IMR-90 (cell line): ENCODE measurements at regions not wholly inside any gene's neighbourhood (a gene's known extent, or its start where the extent isn't known, plus 50 kb on each side); places are given as distances from the start of the nearest gene placed in this dataset.

Experiments used
- ATAC-seq: fragments of 200-7000 bp; cut with Tn5 transposase; 2 replicates; pipeline ENCODE4 v1.9.1; 2020; ENCODE audit warnings: low read depth, mild to moderate bottlenecking, moderate library complexity
- BruUV-seq: library from RNA; stranded (reverse); fragments of 400-500 nt; replicated peaks from 2 replicates; lab custom pipeline; 2021; lab: Mats Ljungman, UMichigan
- CTCF ChIA-PET: fragments of 300-600 bp; formaldehyde crosslinking; extraction: SDS; loops from one replicate; lab custom pipeline; 2021; ENCODE audit warnings: antibody characterized with exemption; lab: Yijun Ruan, JAX
- POLR2A ChIA-PET: fragments of 300-600 bp; sonication (Branson Sonifier 250); formaldehyde crosslinking; loops from one replicate; lab custom pipeline; 2022; ENCODE audit warnings: antibody characterized with exemption; ENCODE audit not compliant: unreplicated experiment; lab: Charles Lee
- DNase-seq: peaks from one replicate; pipeline ENCODE4 v3.0.0; 2013
- H2AFZ ChIP-seq: replicated peaks from 2 replicates; pipeline ENCODE3; 2013; ENCODE audit warnings: low read length, mild to moderate bottlenecking; ENCODE audit not compliant: poor library complexity
- H2AK5ac ChIP-seq: 2 replicates; pipeline ENCODE4 v1.6.1; 2013; ENCODE audit warnings: low read depth, low read length, inconsistent platforms
- H2AK9ac ChIP-seq: replicated peaks from 2 replicates; pipeline ENCODE3; 2013; ENCODE audit warnings: mild to moderate bottlenecking, low read depth, low read length, moderate library complexity; ENCODE audit not compliant: poor library complexity
- H2BK120ac ChIP-seq: 2 replicates; pipeline ENCODE4 v1.6.1; 2013; ENCODE audit warnings: low read depth, low read length, inconsistent platforms
- H2BK15ac ChIP-seq: 3 replicates; pipeline ENCODE4 v1.6.1; 2013; ENCODE audit warnings: low read depth, low read length, inconsistent platforms
- H2BK20ac ChIP-seq: 2 replicates; pipeline ENCODE4 v1.6.1; 2013; ENCODE audit warnings: low read depth, mild to moderate bottlenecking, inconsistent platforms, low read length, moderate library complexity
- H2BK5ac ChIP-seq: 2 replicates; pipeline ENCODE4 v1.6.1; 2013; ENCODE audit warnings: mild to moderate bottlenecking, low read depth, low read length, inconsistent platforms; ENCODE audit not compliant: poor library complexity, severe bottlenecking
- H3K14ac ChIP-seq: replicated peaks from 2 replicates; pipeline ENCODE4 v1.6.1; 2013; ENCODE audit warnings: low read depth, low read length, inconsistent platforms
- H3K18ac ChIP-seq: 2 replicates; pipeline ENCODE4 v1.6.1; 2013; ENCODE audit warnings: low read depth, low read length, control low read depth
- H3K23ac ChIP-seq: 2 replicates; pipeline ENCODE4 v1.6.1; 2013; ENCODE audit warnings: low read depth, low read length, inconsistent platforms
- H3K27ac ChIP-seq: 2 replicates; pipeline ENCODE4 v1.5.1; 2013; ENCODE audit warnings: mild to moderate bottlenecking, control low read depth, low read length; ENCODE audit not compliant: insufficient read depth
- H3K27me3 ChIP-seq: 2 replicates; pipeline ENCODE4 v1.6.1; 2013; ENCODE audit warnings: low read length; ENCODE audit not compliant: control insufficient read depth, insufficient read depth
- H3K36me3 ChIP-seq: 2 replicates; pipeline ENCODE4 v1.6.1; 2013; ENCODE audit warnings: low read length, mixed read lengths; ENCODE audit not compliant: control insufficient read depth, insufficient read depth
- H3K4ac ChIP-seq: 2 replicates; pipeline ENCODE4 v1.6.1; 2013; ENCODE audit warnings: low read depth, low read length, inconsistent platforms
- H3K4me1 ChIP-seq: 2 replicates; pipeline ENCODE4 v1.6.1; 2013; ENCODE audit warnings: low read length, mixed read lengths; ENCODE audit not compliant: control insufficient read depth, insufficient read depth
- H3K4me2 ChIP-seq: 2 replicates; pipeline ENCODE4 v1.6.1; 2013; ENCODE audit warnings: low read depth, mild to moderate bottlenecking, control low read depth, low read length, moderate library complexity
- H3K4me3 ChIP-seq: 2 replicates; pipeline ENCODE4 v1.5.1; 2013; ENCODE audit warnings: low read depth, mild to moderate bottlenecking, control low read depth, low read length, moderate library complexity; ENCODE audit not compliant: insufficient read depth
- H3K56ac ChIP-seq: 2 replicates; pipeline ENCODE4 v1.6.1; 2013; ENCODE audit warnings: low read length, inconsistent platforms; ENCODE audit not compliant: insufficient read depth; ENCODE audit errors: extremely low read depth
- H3K79me1 ChIP-seq, 2 experiments: 2 replicates each; pipeline ENCODE4 v1.6.1; 2013; ENCODE audit warnings: low read length in 2 of 2, inconsistent platforms in 1 of 2, low read depth in 1 of 2
- H3K9ac ChIP-seq: 2 replicates; pipeline ENCODE4 v1.6.1; 2013; ENCODE audit warnings: low read depth, low read length, control low read depth
- H3K9me1 ChIP-seq: 2 replicates; pipeline ENCODE4 v1.6.1; 2013; ENCODE audit warnings: low read length, inconsistent platforms; ENCODE audit not compliant: insufficient read depth
- H3K9me3 ChIP-seq: 2 replicates; pipeline ENCODE4 v1.6.1; 2013; ENCODE audit warnings: low read length; ENCODE audit not compliant: control insufficient read depth, insufficient read depth
- H4K20me1 ChIP-seq: 2 replicates; pipeline ENCODE4 v1.6.1; 2013; ENCODE audit warnings: low read length, inconsistent platforms; ENCODE audit not compliant: insufficient read depth
- H4K5ac ChIP-seq: 2 replicates; pipeline ENCODE4 v1.6.1; 2013; ENCODE audit warnings: mild to moderate bottlenecking, low read depth, low read length, control low read depth
- H4K8ac ChIP-seq, 2 experiments: 2 replicates each; pipeline ENCODE4 v1.6.1; 2013; ENCODE audit warnings: low read depth in 2 of 2, low read length in 2 of 2, control low read depth in 1 of 2, inconsistent platforms in 1 of 2
- H4K91ac ChIP-seq: 2 replicates; pipeline ENCODE4 v1.6.1; 2013; ENCODE audit warnings: low read depth, low read length, inconsistent platforms; ENCODE audit not compliant: insufficient read depth
- BHLHE40 ChIP-seq: fragments of 150-350 bp; IDR thresholded peaks from 2 replicates; pipeline ENCODE4 v1.6.1; 2016; ENCODE audit warnings: mild to moderate bottlenecking, low read depth, low read length
- CEBPB ChIP-seq: IDR thresholded peaks from 2 replicates; pipeline ENCODE4 v1.6.1; 2012; ENCODE audit warnings: low read depth, low read length, improper control_type of control experiment
- CHD1 ChIP-seq: IDR thresholded peaks from 2 replicates; pipeline ENCODE4 v1.6.1; 2012; ENCODE audit warnings: low read depth, low read length, improper control_type of control experiment
- CTCF ChIP-seq: conservative IDR thresholded peaks from 2 replicates; pipeline ENCODE4 v1.5.1; 2012; ENCODE audit warnings: mild to moderate bottlenecking, low read depth, low read length, improper control_type of control experiment
- ELK1 ChIP-seq: fragments of 150-350 bp; IDR thresholded peaks from 2 replicates; pipeline ENCODE4 v1.6.1; 2016; ENCODE audit warnings: low read depth, mild to moderate bottlenecking, low read length, moderate library complexity, borderline replicate concordance
- FOS ChIP-seq: fragments of 150-350 bp; IDR thresholded peaks from 2 replicates; pipeline ENCODE4 v1.6.1; 2016; ENCODE audit warnings: low read depth, low read length
- MAFK ChIP-seq: IDR thresholded peaks from 2 replicates; pipeline ENCODE4 v1.6.1; 2012; ENCODE audit warnings: low read depth, low read length, improper control_type of control experiment
- MAZ ChIP-seq: IDR thresholded peaks from 2 replicates; pipeline ENCODE4 v1.6.1; 2012; ENCODE audit warnings: low read depth, mild to moderate bottlenecking, low read length, improper control_type of control experiment, moderate library complexity, borderline replicate concordance
- MXI1 ChIP-seq: IDR thresholded peaks from 2 replicates; pipeline ENCODE4 v1.6.1; 2012; ENCODE audit warnings: low read depth, mild to moderate bottlenecking, low read length, moderate library complexity, borderline replicate concordance
- NFE2L2 ChIP-seq: fragments of 150-350 bp; IDR thresholded peaks from 2 replicates; pipeline ENCODE4 v1.6.1; 2016; ENCODE audit warnings: low read depth, mild to moderate bottlenecking, low read length
- POLR2A ChIP-seq: IDR thresholded peaks from 2 replicates; pipeline ENCODE4 v1.6.1; 2012; ENCODE audit warnings: mild to moderate bottlenecking, low read depth, low read length
- RAD21 ChIP-seq: IDR thresholded peaks from 2 replicates; pipeline ENCODE4 v1.6.1; 2012; ENCODE audit warnings: low read length, improper control_type of control experiment
- RCOR1 ChIP-seq: IDR thresholded peaks from 2 replicates; pipeline ENCODE4 v1.6.1; 2012; ENCODE audit warnings: mild to moderate bottlenecking, low read length, improper control_type of control experiment; ENCODE audit not compliant: insufficient replicate concordance
- RFX5 ChIP-seq: IDR thresholded peaks from 2 replicates; pipeline ENCODE4 v1.8.0; 2012; ENCODE audit warnings: low read depth, mild to moderate bottlenecking, low read length, moderate library complexity
- SMC3 ChIP-seq: fragments of 150-350 bp; IDR thresholded peaks from 2 replicates; pipeline ENCODE4 v1.6.1; 2016; ENCODE audit warnings: low read depth, mild to moderate bottlenecking, antibody characterized with exemption, low read length, moderate library complexity
- USF2 ChIP-seq: fragments of 150-350 bp; IDR thresholded peaks from 2 replicates; pipeline ENCODE4 v1.6.1; 2017; ENCODE audit warnings: mild to moderate bottlenecking, antibody characterized with exemption, low read length, low read depth
- WGBS, 2 experiments: methylation state at CpG; one replicate each; pipeline versions ENCODE4 v1.1.5 to v1.1.7; 2013; ENCODE audit warnings: missing lambda C conversion rate in 2 of 2; ENCODE audit not compliant: insufficient read length in 1 of 2; ENCODE audit errors: extremely low coverage in 2 of 2; 5-methylcytosine and 5-hydroxymethylcytosine counted together
- dilution Hi-C: fragments of 300-500 bp; cut with HindIII; formaldehyde crosslinking; loops from one replicate; pipeline ENCODE4 v1.14.3; 2018; ENCODE audit warnings: low sequenced_read_pairs; ENCODE audit not compliant: unreplicated experiment
- in situ Hi-C: fragments of 300-500 bp; cut with MboI; formaldehyde crosslinking; loops from 3 replicates; pipeline ENCODE4 v1.14.3; 2019; ENCODE audit warnings: low sequenced_read_pairs, inconsistent platforms, mixed read lengths
- intact Hi-C: fragments of 100-400 bp; cut with micrococcal nuclease; formaldehyde crosslinking; loops from 2 replicates; pipeline ENCODE4 v1.10.0; 2022

GRCh38 chr5:20466512-20466911 lies 478.5 kb upstream of the CDH18 start:
- H3K18ac ChIP-seq: no peak overlapping the region
- H2BK5ac ChIP-seq: no peak overlapping the region
- in situ Hi-C loops (no loop called here), intact Hi-C loops (no loop called here), dilution Hi-C loops (no loop called here)
- BruUV-seq: no TSS peak
- no peaks in the 10 kb centered on the region for H3K4me1 ChIP-seq
- no peak overlapping the region for H4K91ac ChIP-seq
- H2BK20ac ChIP-seq: no peak overlapping the region
- no peak overlapping the region for H3K56ac ChIP-seq
- no peak overlapping the region for H3K14ac ChIP-seq
- H3K9me1 ChIP-seq: no peaks in the 10 kb centered on the region
- H2AK5ac ChIP-seq: no peak overlapping the region
- H3K4ac ChIP-seq: no peak overlapping the region
- TF ChIP-seq MAZ (no peak), RAD21 (no peak), MAFK (no peak), CTCF (no peak), CEBPB (no peak), BHLHE40 (no peak), USF2 (no peak), RFX5 (no peak), RCOR1 (no peak), SMC3 (no peak), POLR2A (no peak), NFE2L2 (no peak), FOS (no peak), CHD1 (no peak), MXI1 (no peak), ELK1 (no peak)
- H4K8ac ChIP-seq: no peak overlapping the region
- H2AFZ ChIP-seq: no peak overlapping the region
- H4K20me1 ChIP-seq: no peaks in the 10 kb centered on the region
- H4K5ac ChIP-seq: no peak overlapping the region
- ATAC-seq (no peak), DNase-seq (no peak)
- H3K27ac ChIP-seq: no peak overlapping the region
- ChIA-PET POLR2A (no interaction called here), CTCF (no interaction called here)
- H3K9ac ChIP-seq: no peak overlapping the region
- no peak overlapping the region for H2BK15ac ChIP-seq
- H3K4me3 ChIP-seq: no peak overlapping the region
- peaks cover 2% of the 10 kb centered on the region; the same call in 1 of the 2 replicates for H3K9me3 ChIP-seq
- H3K4me2 ChIP-seq: no peak overlapping the region
- no peaks in the 10 kb centered on the region for H3K79me1 ChIP-seq
- no peak overlapping the region for H2BK120ac ChIP-seq
- no CpG with 5 or more reads among the region's 1 CpG for WGBS, 2 experiments
- H3K36me3 ChIP-seq: no peaks in the 10 kb centered on the region
- H3K23ac ChIP-seq: no peak overlapping the region
- no peak overlapping the region for H2AK9ac ChIP-seq
- H3K27me3 ChIP-seq: no peaks in the 10 kb centered on the region
